ENCODE measurements at regions not wholly inside any gene's neighbourhood (a gene's known extent, or its start where the extent isn't known, plus 50 kb on each side); places are given as distances from the start of the nearest gene placed in this dataset.

DNA sequence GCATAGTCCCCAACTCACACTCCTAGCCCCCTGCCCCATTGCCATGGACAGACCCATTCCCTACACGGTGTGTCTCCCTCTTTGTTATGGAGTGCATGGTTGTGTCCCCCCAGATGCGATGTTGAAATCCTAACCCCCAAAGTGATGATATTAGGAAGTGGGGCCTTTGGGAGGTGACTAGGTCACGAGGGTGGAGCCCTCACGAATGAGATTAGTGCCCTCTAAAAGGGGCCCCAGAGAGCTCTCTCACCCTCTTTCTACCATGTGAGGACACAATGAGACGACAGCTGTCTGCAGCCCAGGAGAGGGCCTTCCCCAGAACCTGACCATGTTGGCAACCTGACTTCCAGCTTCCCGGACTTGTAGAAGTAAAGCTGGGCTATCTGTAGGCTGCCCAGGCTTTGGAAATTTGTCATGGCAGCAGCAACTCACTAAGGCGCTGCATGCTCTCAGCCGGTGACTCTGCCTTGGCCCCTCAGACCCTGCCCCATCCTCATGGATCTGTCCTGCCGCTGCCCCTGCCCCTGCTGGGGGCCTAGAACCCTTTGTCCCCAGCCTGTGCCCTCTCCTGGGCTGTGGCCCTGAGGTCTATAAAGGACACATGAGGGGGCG is 318.1 kb upstream of the RTL1 start:
- DNase-seq (ENCODE audit: low read depth in 2 of 3, low spot score in 2 of 3): no peak

DNA sequence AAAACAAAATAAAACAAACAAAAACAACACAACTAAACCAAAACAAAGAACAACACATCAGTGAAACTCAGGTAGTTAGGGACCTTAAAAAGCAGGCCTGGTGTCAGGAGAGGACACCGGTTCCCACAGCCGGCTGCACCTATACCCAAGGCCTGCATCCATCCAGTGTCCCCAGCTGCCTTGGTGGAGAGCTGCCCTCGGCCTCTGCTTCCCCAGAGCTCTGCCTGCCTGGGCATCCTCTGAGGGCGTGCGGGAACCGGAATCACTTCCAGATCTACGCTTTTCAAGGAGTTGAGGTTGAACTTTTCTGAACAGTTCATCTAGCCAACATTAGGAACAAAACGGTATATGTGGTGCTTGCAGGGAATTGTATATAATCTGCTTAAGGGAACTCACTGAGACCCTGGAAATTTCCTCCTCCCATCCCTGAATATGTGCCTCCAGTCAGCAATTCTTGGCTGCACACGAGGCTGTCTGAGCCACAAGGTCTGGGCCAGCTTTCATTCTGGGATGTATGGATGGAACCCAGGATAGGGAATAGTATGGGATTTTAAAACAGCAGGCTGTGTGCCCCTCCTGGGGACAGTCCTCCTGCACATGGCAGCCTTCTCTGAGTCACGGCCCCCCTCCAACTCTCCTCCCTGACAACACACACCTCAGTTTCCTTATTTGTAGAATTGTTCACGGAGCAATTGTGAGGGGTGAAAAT is 319.0 kb upstream of the RTL1 start:
- no peak for DNase-seq (ENCODE audit: low read depth in 2 of 3, low spot score in 2 of 3)

DNA sequence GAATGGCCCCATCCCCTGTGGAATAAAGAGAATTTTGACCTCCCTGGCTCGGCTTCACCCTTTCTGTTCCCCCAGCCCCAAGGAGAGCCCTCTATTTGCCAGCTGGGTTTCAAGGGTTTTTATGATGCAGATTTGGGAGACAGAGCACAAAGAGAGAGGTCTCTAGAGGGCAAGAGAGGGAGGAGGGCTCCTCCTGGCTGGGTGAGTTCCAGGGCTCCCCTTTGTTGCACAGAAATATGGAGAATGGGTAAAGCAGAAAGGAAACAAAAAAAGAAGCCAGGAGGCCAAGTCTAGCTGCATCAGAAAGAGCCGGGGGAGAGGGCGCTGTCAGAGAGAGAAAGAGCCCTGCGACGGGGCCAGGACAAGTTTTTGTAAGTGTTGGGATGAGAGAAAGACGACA is 319.6 kb upstream of the RTL1 start:
- no peak for DNase-seq (ENCODE audit: low read depth in 2 of 3, low spot score in 2 of 3)

DNA sequence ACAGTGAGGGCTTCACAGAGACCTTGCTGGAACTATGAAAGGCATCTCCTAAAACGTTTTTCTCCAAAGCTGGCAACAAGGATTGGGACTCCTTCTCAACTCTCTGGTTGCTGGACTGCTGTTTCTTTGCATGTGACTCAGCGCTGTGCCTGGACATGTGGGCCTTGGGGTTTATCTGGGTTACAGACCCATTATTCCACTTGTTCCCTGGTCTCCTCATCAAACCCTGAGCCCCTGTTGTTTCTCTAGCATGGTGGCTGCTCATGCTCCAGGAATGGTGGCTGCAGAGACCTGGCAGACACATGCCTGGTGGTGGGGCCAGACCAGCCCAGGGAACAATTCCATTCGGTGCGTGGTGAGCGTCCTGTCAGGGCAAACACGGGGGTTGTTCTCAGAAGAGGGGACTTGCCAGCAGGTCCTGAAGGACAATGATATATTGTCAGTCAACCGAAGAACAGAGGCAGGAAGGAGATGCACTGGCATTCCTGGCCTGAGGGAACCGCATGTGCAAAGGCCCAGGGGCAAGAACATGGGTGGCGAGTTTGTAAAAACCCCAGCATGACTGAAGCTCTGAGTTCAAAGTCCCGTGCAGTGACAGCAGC is 320.1 kb upstream of the RTL1 start:
- no peak for DNase-seq (ENCODE audit: low read depth in 2 of 3, low spot score in 2 of 3)

DNA sequence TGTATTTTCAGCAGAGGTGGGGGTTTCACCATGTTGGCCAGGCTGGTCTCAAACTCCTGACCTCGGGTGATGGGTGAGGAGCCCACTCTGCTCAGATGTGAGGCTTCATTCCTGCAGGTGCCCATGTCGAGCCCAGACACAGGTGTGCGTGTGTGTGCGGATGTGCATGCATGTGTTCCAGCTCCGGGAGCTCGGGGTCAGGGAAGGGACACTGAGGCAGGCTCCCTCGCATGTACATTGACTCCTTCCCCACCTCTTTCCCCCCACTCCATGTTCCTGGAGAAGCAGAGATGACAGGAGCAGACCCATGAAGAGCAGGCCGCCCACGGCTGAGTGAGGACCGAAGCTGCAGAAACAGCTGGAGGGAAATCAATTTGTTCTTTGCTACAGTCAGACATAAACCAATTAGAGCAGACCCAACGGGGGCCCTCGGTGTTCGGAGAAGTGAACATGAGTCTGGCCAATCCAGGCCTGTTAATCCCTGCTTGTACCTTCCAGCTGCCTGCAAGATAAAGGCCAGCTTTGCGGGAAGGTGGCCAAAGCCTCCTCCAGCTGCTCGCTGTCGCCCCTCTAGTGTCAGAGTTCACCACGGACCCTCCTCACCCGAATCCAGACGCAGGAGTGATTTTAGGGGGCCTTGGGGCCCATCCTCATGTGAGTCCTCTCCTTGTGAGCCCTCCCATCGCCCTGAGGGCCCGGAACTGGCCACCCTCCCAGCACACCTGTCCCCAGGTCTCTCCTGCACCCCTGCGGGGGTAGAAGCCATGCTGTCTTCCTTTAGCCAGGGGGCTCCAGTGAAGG is 321.0 kb upstream of the RTL1 start:
- DNase-seq (ENCODE audit: low read depth in 2 of 3, low spot score in 2 of 3): no peak

DNA sequence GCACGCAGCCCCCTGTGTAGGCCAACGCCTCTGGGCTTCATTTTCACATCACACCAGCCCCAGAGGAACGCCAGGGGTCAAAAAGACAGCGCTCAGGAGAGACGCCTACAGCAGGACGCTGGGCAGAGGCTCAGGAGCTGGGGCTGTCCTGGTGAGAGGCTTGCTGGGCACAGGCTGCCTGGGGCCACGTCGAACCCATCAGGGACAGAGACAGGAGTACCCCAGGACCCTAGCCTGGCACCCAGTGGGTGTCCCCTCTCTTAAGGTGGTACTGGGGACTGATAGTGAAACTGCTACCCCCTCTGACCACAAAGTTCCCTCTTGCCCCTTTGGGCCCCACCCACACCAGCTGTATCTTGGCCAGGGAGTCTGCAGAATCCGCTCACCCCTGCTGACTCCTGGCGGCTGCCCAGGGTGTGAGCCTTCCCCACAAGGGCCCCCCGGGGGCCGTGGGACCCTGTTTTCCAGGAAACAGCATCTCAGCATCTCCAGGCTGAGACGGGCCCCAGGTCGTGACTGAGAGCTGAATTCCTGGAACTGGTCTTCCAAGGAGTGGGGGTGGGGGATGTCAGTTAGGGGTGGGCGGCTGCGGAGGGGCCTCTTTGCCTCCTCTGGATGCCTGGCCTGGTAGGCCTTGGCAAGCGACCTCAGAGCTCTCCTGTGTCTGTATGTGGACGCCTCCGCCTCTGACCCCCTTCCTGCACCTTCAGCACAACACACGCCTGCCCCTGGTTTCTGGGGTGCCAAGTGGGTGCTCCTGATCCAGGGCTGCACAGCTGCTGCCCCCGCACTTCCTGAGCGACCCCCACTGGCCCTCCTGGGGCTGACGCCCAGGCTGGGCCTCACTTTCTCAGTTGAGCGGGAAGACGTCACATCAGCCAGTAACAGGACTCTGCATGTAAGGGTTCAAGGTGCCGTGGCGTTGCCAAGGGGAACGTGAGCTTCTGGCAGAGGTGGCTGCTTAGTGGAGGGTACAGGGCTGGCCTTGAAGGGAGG is 321.9 kb upstream of the RTL1 start:
- DNase-seq (ENCODE audit: low read depth in 2 of 3, low spot score in 2 of 3): peak in 2 of 3 donors; percentile 48 to 74

DNA sequence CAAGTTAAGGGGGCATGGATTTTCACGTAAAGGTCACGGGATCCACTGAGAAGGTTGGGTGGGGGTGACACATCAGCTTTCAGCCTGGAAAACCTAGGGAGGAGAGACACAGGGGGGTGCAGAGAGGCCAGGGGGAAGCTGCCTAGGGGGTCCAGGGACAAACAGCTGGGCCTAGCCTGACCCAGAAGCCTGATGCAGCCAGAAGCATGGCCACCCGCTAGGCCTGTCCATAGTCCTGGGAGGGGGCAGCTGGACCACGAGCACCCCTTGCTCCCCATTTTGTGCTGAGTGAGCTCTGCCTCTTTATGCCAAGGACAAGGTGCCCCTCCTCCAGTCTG is 322.7 kb upstream of the RTL1 start:
- no peak for DNase-seq (ENCODE audit: low read depth in 2 of 3, low spot score in 2 of 3)

DNA sequence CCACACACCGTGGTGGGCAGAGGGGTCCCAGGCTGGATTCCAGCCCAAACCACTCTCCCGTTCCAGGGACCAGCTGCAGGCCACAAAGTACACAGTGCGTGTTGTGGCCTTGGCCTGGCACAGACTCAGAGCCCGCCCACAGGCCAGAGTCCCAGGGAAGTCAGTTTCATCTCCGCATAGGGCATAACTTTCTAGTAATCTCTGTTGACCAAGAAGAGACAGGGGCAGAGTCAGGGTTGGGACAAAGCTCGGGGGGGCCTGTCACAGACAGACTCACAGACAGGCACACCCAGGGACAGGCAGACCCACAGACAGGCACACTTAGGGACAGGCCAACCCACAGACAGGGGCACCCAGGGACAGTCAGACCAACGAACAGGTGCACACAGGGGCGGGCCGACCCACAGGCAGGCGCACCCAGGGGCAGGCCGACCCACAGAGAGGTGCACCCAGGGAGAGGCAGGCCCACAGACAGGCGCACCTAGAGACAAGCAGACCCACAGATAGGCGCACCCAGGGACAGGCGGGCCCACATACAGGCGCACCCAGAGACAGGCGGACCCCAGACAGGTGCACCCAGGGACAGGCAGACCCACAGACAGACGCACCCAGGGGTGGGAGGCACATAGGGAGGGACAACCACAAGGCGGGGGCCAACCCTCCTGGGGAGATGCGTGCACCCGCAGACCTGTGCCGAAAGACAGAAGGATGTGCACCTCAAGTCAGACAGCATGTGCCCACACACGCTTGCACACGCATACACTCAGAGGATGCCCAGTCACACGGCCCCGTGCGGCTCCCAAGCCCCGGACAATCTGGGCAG is 323.3 kb upstream of the RTL1 start:
- DNase-seq (ENCODE audit: low read depth in 2 of 3, low spot score in 2 of 3): no peak

DNA sequence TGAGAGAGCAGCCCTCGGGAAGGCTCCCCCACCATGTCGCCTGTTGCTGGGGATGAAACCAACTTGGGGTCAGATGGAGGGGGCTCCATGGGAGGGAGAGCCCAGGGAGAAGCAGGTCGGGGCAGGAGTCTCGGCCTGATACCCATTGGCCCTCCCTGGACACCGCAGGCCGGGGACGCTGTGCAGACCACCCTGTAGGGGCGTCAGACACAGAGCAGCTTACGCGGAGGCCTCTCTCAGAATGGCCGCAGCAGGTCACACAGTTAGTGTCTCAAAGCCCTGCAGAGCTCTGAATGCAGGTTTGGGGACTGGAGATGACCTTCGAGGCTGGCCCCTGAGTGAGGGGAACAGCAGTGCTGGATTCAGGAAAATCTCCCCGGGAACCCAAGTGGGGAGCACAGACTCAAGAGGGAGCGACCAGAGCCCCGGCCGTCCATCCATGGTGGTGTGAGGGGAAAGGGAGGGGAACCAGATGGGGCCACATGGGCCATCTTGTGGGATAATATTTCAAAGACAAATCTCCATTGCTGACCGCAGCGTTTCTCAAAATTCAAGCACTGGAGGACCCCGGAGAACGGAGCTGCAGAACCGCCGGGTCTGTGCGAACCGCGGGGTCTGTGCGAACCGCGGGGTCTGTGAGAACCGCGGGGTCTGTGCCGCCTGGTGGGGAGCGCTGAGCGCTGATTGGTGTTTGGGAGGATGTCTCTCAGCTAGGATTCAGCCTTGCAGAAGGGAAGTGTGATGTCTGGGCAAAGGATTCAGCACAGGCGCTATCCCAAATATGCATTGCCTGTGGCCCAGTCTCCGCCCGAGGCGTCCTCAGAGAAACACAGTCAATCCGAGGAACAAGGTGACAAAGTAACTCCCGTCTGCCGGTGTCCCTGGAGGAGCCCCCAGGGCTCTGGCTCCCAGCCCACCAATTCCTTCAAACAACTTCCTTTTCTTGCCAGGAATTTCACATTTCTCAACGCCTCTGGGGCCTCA is 324.4 kb upstream of the RTL1 start:
- no peak for DNase-seq (ENCODE audit: low read depth in 2 of 3, low spot score in 2 of 3)

DNA sequence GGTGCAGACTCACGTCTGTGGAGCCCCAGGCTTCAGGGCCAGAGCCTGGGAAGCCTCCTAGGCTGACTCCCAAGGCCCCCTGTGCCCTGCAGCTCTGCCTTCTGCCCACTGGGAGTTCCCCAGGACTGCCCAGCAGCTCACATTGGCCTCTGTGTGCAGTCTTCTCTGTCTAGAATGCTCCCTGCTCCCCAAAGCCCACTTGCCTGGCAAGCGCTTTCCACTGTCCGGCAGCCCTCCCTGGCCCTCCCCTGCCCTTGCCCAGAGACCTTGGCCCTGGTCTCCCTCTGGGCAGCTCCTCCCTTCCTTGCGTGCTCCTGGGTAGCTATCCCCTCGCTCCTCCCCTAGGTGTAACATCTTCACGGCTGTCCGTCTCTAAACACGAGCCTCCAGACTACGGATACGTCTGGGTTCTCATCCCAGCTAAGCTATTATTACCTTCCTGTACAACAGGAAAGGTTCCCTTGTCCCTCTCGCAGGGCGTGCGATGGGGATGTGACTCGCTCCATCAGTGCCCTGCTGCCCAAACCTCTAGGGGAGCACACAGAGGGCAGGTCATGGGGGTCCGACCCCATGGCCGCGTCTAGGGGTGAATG is 325.5 kb upstream of the RTL1 start:
- DNase-seq (ENCODE audit: low read depth in 2 of 3, low spot score in 2 of 3): no peak

DNA sequence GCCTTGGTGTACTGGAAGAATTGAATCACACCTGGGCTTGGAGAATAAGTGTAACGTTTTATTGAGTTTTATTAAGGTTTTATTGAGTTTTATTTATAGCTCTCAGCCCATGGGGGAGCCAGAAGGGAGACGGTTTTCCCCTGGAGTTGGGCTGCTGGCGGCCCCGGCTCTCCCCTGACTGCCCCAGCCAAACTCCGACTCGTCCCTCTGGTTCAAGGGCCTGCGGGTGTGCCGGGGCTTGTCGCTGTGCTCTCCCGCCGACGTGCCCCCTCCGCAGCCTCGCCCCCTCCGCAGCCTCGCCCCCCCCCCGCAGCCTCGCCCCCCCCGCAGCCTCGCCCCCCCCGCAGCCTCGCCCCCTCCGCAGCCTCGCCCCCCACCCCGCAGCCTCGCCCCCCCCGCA is 326.1 kb upstream of the RTL1 start:
- DNase-seq (ENCODE audit: low read depth in 2 of 3, low spot score in 2 of 3): no peak

DNA sequence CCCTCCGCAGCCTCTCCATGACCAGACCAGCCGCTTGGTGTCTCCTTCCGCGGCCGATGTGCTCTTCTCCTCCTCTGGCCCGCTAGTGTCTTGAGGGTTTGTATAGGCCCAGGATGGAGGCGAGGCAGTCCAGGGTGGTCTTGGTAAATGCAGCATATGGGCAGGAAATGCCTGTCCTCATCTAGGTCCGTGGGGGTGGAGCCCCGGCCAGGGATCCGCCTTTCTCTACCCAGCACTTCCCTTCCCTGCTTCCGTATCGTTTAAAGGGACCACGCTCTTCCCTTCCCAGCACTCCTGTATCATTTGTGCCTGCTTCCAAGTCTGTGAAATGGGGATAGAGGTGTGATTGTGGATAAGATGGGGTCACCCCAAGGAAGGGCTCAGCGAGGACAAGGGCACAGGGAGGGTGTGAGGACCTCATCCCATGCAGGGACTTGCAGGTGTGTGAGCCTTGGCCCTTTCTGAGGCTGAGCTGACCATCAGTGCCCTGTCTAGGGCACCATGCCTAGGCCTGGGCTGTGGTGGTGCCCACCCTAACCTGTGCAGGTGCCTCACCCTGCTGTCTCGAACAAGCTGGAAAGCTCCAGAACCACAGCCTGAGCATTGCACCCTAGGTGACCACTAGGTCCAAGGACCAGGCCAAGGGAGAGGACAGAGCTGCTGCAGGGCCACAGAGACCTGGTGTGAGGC is 326.8 kb upstream of the RTL1 start:
- no peak for DNase-seq (ENCODE audit: low read depth in 2 of 3, low spot score in 2 of 3)

DNA sequence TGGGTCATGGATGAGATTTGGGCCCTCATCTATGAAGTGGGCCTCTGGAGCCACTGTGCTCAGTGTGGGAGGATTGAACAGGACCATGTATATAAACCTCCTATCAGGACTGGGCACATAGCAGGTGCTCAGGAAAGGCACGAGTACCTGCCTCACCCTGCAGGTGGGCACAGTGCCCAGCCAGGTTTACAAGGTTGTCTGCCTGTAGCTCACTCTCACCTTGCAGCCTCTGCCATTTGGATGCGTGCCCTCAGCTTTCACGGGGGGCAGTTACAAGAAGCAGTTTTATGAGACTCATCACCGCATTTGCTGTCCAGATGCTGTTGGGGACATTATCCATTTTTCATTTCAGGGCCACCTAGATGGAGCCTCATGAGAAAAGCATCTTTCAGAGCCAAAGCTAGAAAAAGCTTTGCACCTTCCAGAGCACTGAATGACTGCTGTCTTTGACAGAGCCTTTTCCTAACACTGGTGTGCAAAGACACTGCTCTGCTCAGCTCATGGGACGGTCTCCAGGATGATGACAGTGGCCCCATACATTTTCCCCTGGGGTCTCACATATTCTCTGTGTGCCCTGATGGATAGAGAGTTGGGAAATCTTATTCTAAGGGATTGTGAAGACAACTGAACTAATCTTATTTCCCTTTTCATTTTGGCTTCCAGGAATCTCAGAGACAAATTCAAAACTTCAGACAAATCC is 327.5 kb upstream of the RTL1 start:
- DNase-seq (ENCODE audit: low read depth in 2 of 3, low spot score in 2 of 3): no peak

DNA sequence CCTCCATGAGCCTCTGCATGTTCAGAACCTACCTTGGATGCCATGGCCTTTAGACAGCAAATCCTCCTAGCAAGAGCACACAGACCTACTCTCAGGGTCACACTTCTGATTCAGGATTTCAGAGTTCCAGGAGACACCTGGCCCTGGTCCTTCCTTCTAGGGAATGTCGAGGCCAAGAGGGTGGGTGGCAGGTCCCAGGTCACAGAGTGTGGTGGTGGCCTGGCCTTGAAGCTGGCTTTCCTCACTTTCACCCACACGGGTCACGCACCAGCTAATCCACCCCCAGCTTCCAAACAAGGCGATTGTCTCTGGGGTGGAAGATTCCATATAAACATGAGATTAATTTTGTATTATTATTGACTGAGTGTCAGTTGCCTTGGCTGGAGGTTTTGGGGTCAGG is 328.3 kb upstream of the RTL1 start:
- DNase-seq (ENCODE audit: low read depth in 2 of 3, low spot score in 2 of 3): no peak

DNA sequence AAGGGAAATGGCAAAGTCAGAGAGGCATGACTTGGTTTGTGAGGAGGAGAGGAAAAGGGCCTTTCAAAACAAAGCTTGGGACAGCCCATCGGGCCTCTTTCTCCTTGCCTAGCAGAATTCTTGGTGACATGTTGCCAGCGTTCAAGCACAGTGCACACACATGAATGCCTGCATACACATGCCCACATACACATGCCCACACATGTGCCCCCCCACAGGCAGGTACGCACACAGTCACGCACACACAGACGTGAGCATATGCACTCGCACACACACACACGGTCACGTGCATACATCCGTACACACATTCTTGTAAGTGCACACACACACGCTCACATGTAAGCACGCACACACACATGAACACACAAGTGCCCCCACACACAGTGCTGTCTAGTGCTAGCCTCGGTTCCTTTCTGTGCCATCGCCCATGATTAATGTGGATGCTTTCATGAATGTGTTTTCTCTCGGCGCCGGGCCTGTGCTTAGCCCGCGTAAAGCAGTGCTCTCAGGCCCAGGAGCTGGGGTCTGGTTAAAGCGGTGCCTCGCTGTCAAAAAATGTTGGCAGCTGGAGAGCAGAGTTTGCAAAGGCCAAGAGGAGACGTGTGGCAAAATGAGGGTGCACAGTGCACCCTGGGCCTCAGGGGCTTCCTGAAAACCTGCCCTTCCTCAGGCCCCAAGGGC is 328.8 kb upstream of the DIO3 start:
- peak in 1 of 3 donors; percentile 14 for DNase-seq (ENCODE audit: low read depth in 2 of 3, low spot score in 2 of 3)

DNA sequence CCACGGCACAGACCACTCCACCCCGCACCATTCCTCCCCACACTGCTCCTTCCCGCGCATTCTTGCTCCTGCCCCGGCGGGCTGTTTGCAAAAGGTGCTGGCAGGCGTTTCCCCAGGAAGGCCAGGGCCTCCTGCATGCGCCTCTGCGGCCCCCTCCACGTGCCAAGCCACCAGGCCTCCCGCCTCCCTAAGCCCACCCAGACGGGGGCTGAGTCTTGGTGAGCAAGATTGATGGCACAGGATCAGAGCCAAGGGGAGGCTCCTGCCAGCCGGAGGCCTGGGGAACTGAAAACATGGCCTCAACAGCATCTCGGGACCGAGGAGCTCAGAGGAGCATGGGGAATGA is 328.3 kb upstream of the DIO3 start:
- peak in 1 of 3 donors; percentile 56 for DNase-seq (ENCODE audit: low read depth in 2 of 3, low spot score in 2 of 3)
